ENCODE measurements at regions not wholly inside any gene's neighbourhood (a gene's known extent, or its start where the extent isn't known, plus 50 kb on each side); places are given as distances from the start of the nearest gene placed in this dataset.

DNA sequence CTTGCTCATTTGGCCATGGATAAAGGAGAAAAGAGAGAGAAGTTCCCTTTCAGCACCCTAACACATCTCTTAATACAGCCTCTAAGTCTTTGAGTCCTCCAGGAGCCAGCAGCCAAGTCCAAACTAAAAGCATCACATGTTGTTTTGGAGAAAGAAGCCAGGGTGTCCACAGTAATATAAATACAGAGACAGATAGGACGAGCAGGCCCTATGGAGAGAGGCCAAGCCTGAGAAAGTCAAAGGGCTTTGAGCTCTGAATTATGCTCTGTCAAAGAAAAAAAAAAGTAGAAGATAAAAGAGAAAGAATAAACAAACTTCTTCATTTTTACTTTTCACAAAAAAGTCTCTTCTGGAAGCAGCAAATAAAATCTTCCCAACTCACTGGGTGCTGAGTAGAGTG is 92.4 kb upstream of the THBS1 start:
- FAIRE-seq: no peak
- Histone ChIP-seq H3K9ac (ENCODE audit: insufficient read depth, low read depth, low read length) (no peak overlapping the region), H3K4me3 (replicated peaks in 1 of 3; ENCODE audit: insufficient read depth in 1 of 3, low read depth in 2 of 3, low read length in 3 of 3) (no peak overlapping the region), H3K27me3 (ENCODE audit: control insufficient read depth in 1 of 2, insufficient read depth in 2 of 2, low read length in 2 of 2) (no peaks in the 10 kb centered on the region), H3K4me1 (ENCODE audit: insufficient read depth, low read length) (no peaks in the 10 kb centered on the region), H3K27ac (ENCODE audit: extremely low read length, insufficient read depth, low read length) (no peak overlapping the region), H3K36me3 (replicated peaks in 1 of 2; ENCODE audit: control insufficient read depth in 1 of 2, insufficient read depth in 2 of 2, low read length in 2 of 2) (no peaks in the 10 kb centered on the region), H3K4me2 (ENCODE audit: low read depth, low read length) (no peak overlapping the region), H4K20me1 (ENCODE audit: insufficient read depth, low read length) (no peaks in the 10 kb centered on the region), H3K79me2 (ENCODE audit: insufficient read depth, low read length) (no peaks in the 10 kb centered on the region), H3K9me3 (ENCODE audit: low read length) (no peaks in the 10 kb centered on the region), H2AFZ (ENCODE audit: low read length) (no peak overlapping the region)
- TF ChIP-seq, protein P1, sequence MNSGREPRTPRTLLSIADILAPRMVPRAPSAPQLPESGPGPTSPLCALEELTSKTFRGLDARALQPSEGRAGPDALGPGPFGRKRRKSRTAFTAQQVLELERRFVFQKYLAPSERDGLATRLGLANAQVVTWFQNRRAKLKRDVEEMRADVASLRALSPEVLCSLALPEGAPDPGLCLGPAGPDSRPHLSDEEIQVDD (CRISPR knock-in tag; IDR thresholded peaks at IDR 0.05; ENCODE audit: borderline replicate concordance): no peak
- BruUV-seq (replicated peaks): no TSS peak
- DNase-seq (ENCODE audit: low spot score): no peak
- in situ Hi-C loops (cut with HindIII; ENCODE audit: extremely low pct_ligation_motif_present, low pct_unique_long_range_greater_than_20kb): no loop called here
- POLR2A ChIA-PET: no interaction called here
- WGBS (ENCODE audit: low lambda C conversion rate): 3% methylated on average over 1 of the region's 1 CpG
- intact Hi-C loops (cut with micrococcal nuclease; ENCODE audit: unreplicated experiment): no loop called here
- CTCF ChIA-PET (ENCODE audit: low intra/inter-chr PET ratio, low total read pairs): no interaction called here
- ATAC-seq: no peak

DNA sequence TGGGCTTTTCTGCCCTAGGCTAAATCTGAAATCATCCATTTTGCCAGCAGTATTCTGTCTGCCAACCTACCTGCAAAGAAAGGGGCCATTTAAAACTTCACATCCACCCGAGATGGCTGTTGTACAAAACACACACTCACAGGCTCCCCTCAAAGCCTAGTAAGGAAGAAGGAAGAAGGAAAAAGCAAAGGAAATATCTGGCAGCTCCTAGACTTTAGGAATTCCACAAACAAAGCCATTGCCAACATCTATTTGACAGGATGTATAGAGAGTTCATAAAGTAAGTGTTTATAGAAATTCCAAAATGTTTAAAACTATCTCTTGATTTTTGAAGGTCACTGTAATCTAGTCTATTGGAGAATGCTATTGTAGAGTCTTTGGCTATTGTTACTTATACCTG is 91.9 kb upstream of the THBS1 start:
- H3K27ac ChIP-seq (ENCODE audit: extremely low read length, insufficient read depth, low read length): no peak overlapping the region
- 0% methylated on average over 1 of the region's 1 CpG for WGBS (ENCODE audit: low lambda C conversion rate)
- in situ Hi-C loops (cut with HindIII; ENCODE audit: extremely low pct_ligation_motif_present, low pct_unique_long_range_greater_than_20kb): no loop called here
- TF ChIP-seq ATF7-NPFF (CRISPR knock-in tag; IDR thresholded peaks at IDR 0.05; ENCODE audit: low read depth) (no peak), NBN (conservative IDR thresholded peaks at IDR 0.05) (no peak), ZNF329 (CRISPR knock-in tag; IDR thresholded peaks at IDR 0.05; ENCODE audit: low read depth) (no peak), TP53 (CRISPR knock-in tag; conservative IDR thresholded peaks at IDR 0.05) (no peak), ZNF652 (CRISPR knock-in tag; IDR thresholded peaks at IDR 0.05; ENCODE audit: borderline replicate concordance, low read depth) (no peak), ARID2 (CRISPR knock-in tag; IDR thresholded peaks at IDR 0.05; ENCODE audit: borderline replicate concordance) (no peak), SP4 (CRISPR knock-in tag; IDR thresholded peaks at IDR 0.05) (no peak), U2AF1 (optimal IDR thresholded peaks at IDR 0.05; ENCODE audit: low read depth, low read length) (no peak), CREB1 (IDR thresholded peaks at IDR 0.05) (no peak), CREB1 (CRISPR knock-in tag; IDR thresholded peaks at IDR 0.05) (no peak), ATF7 (IDR thresholded peaks at IDR 0.05) (no peak), ATF7 (CRISPR knock-in tag; IDR thresholded peaks at IDR 0.05) (no peak), ETV6 (CRISPR knock-in tag; conservative IDR thresholded peaks at IDR 0.05) (no peak)
- TF ChIP-seq, protein P2, sequence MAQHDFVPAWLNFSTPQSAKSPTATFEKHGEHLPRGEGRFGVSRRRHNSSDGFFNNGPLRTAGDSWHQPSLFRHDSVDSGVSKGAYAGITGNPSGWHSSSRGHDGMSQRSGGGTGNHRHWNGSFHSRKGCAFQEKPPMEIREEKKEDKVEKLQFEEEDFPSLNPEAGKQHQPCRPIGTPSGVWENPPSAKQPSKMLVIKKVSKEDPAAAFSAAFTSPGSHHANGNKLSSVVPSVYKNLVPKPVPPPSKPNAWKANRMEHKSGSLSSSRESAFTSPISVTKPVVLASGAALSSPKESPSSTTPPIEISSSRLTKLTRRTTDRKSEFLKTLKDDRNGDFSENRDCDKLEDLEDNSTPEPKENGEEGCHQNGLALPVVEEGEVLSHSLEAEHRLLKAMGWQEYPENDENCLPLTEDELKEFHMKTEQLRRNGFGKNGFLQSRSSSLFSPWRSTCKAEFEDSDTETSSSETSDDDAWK (CRISPR knock-in tag; IDR thresholded peaks at IDR 0.05): no peak
- TF ChIP-seq, protein P3, sequence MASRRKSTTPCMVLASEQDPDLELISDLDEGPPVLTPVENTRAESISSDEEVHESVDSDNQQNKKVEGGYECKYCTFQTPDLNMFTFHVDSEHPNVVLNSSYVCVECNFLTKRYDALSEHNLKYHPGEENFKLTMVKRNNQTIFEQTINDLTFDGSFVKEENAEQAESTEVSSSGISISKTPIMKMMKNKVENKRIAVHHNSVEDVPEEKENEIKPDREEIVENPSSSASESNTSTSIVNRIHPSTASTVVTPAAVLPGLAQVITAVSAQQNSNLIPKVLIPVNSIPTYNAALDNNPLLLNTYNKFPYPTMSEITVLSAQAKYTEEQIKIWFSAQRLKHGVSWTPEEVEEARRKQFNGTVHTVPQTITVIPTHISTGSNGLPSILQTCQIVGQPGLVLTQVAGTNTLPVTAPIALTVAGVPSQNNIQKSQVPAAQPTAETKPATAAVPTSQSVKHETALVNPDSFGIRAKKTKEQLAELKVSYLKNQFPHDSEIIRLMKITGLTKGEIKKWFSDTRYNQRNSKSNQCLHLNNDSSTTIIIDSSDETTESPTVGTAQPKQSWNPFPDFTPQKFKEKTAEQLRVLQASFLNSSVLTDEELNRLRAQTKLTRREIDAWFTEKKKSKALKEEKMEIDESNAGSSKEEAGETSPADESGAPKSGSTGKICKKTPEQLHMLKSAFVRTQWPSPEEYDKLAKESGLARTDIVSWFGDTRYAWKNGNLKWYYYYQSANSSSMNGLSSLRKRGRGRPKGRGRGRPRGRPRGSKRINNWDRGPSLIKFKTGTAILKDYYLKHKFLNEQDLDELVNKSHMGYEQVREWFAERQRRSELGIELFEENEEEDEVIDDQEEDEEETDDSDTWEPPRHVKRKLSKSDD (CRISPR knock-in tag; IDR thresholded peaks at IDR 0.05; ENCODE audit: low read depth): no peak

More for the DNA sequence above, 91.9 kb upstream of the THBS1 start:
- intact Hi-C loops (cut with micrococcal nuclease; ENCODE audit: unreplicated experiment): no loop called here
- H3K79me2 ChIP-seq (ENCODE audit: insufficient read depth, low read length): no peaks in the 10 kb centered on the region
- H3K36me3 ChIP-seq (replicated peaks in 1 of 2; ENCODE audit: control insufficient read depth in 1 of 2, insufficient read depth in 2 of 2, low read length in 2 of 2): no peaks in the 10 kb centered on the region
- H3K4me3 ChIP-seq (replicated peaks in 1 of 3; ENCODE audit: insufficient read depth in 1 of 3, low read depth in 2 of 3, low read length in 3 of 3): no peak overlapping the region
- H3K9me3 ChIP-seq (ENCODE audit: low read length): no peaks in the 10 kb centered on the region
- BruUV-seq (replicated peaks): no TSS peak
- POLR2A ChIA-PET: no interaction called here
- no peak overlapping the region for H3K4me2 ChIP-seq (ENCODE audit: low read depth, low read length)
- H3K9ac ChIP-seq (ENCODE audit: insufficient read depth, low read depth, low read length): no peak overlapping the region
- H3K4me1 ChIP-seq (ENCODE audit: insufficient read depth, low read length): no peaks in the 10 kb centered on the region
- FAIRE-seq (no peak), ATAC-seq (no peak), DNase-seq (ENCODE audit: low spot score) (no peak)
- CTCF ChIA-PET (ENCODE audit: low intra/inter-chr PET ratio, low total read pairs): no interaction called here
- no peak overlapping the region for H2AFZ ChIP-seq (ENCODE audit: low read length)
- H3K27me3 ChIP-seq (ENCODE audit: control insufficient read depth in 1 of 2, insufficient read depth in 2 of 2, low read length in 2 of 2): no peaks in the 10 kb centered on the region
- no peaks in the 10 kb centered on the region for H4K20me1 ChIP-seq (ENCODE audit: insufficient read depth, low read length)
